ENCODE measurements at regions not wholly inside any gene's neighbourhood (a gene's known extent, or its start where the extent isn't known, plus 50 kb on each side); places are given as distances from the start of the nearest gene placed in this dataset.
"Not testable (repeated sequence)": the region's sequence is repeated elsewhere in the genome, so short reads cannot be mapped to it uniquely, and the experiment has no call there.

- DNase-seq, result not testable (repeated sequence)
Measured at GRCh38 chr5:38794037-38794436, 51.8 kb upstream of the OSMR start.

DNA sequence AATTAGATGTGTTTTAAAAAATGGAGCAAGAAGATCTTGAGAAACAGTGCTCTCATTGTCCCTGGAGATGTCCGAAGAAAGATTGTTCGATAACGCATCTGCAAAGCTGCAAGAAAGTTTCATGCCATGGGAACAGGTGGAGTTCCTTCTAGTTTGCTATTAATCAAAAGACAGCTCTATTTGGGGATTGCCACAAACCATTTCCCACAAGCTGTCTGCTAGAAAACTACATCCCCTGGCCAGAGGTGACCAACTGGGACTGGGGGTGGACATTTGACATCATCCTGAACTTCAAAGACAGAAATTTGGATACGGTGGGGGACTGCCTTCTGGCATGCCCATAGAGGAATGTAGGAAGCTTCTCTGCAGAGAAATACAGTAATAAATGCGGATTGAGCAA, 50.8 kb upstream of the OSMR start:
- DNase-seq, result no peak

DNA sequence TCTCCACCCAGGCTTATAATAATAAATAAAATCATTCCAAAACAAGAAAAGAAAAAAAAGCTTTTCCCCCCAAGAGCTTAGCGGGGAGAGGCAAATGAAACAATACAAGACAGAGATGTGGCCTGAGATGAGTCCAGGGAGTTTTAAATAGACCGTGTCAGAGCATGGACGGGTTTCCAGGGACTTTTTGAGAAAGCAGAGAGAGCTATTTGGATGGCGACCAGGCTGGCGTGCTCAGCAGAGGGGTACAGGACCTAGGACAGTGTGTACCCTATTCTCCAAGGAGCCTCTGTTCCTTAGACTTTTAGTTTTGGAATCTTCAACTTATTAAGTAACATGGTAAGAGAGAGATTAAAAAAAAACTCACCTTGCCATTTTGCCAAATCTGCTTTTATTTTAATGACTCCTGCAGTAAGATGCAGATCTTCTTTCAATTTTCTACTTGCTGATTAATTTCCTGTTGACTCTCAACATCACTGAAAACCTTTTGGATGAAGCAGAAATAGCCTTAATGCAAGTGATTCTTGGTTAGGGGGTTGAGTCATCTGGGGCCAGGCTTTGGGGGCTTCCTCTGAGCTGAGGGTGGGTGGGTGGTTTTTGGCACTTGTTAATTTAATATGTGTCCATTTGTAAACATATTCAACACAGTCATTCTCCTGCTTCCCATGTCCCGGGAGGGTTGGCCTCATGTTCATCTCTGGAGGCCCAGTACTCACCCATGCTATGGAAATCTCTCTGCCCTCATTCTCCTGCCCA, 49.6 kb upstream of the OSMR start:
- no peak for DNase-seq
